Activated CD8-positive, alpha-beta memory T cell treated with anti-CD3 and anti-CD28 coated beads, Interleukin-2, amount 50 U/mL, for 48 hours (primary cell): ENCODE measurements at regions not wholly inside any gene's neighbourhood (a gene's known extent, or its start where the extent isn't known, plus 50 kb on each side); places are given as distances from the start of the nearest gene placed in this dataset.

Experiments
- DNase-seq: peaks from one replicate; pipeline ENCODE4 v3.0.0-alpha.2; 2020

DNA sequence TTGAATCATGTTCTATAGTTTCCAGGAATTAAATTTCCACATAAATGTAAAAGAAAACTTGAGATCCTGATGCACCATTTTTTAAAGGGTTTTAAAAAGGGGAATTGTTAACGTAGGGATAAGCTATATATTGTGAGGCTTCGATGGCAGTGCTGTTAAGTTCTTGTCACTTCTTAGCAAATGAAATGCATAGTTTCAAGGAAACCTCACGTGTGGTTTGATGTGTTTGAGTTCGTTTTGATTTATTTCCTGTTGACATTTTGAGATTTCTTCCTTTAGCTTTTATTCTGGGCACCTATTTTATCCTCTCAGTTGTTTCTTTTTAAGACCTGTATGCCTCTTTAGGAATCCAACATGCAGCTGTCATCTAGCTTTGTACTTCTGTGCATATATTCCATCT is 301.0 kb downstream of the DOCK8 start:
- DNase-seq: no peak

GRCh38 chr9:517993-518392 is 303.3 kb downstream of the DOCK8 start:
- no peak for DNase-seq

DNA sequence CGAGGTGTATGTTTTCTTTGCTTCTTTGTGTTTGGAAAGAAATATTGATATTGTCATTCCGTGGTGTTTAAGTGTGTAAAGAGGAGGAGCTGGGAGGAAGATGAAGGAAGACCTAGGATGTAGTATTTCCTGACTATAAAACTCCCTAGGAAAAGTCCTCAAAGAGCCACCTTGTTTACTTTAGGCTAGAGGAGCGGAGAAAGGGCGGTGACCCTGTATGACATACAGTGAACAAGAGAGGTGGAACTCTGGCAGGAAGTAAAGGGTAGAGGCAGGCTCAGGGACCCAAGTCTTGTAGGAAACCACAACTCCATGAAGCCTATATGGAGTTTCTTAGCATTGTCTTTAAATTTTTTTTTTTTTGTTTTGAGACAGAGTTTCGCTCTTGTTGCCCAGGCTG is 303.9 kb downstream of the DOCK8 start:
- no peak for DNase-seq

DNA sequence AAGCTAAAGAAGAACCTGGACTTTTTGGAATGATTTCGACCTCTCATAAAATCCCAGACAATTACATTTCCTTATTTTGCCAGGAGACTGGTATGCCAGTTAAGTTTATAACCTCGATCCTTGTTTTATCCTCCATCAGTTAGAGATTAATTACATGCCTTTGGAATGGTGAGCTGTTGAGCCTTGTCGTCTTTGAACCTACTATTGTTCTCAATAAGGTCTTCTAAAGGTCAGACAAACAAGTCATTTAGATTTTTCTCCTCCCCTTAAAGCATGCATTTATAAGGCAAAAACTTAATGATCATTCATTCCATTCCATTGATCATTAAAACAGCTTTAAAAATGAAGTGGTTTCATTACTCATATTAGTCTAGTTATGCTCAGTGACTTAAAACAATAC is 304.9 kb downstream of the DOCK8 start:
- DNase-seq: no peak

DNA sequence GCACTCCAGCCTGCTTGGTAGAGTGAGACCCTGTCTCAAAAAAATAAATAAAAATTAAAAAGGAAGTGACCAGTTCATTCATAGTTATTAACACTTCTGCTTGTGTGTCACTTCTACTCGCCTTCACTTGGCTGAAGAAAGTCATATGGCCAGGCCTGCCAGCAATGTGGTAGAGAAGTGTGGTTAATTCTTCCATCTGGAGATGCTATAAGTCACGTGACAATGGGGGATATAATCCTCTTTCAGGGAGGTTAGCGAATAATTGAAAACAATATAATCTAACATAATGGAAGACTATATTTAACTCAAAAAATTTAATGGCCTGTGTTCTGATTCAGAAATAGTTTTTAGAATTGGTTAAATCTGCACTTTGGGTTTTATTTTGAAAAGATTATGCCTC is 305.6 kb downstream of the DOCK8 start:
- DNase-seq: no peak

DNA sequence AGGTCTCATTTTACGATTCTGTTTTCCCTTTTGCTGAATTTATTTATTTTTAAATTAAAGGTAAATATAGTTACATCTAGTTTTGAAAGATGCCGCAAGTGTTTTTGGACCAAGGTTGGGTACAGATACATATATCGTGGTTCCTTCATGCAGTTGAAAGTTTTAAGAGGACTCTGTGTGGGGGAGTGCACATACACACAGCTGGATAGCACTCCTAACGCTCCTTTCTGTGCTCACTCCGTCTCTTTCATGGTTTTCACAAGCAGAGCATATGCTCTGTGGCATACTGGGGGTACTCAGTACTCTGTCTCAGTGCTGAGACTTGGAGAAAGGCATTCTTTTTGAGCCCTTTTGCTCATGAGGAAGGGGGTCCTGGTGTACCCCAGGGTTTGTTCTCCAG is 307.5 kb downstream of the DOCK8 start:
- no peak for DNase-seq

GRCh38 chr9:522658-523057 is 308.0 kb downstream of the DOCK8 start:
- no peak for DNase-seq

GRCh38 chr9:523444-523843 is 308.8 kb downstream of the DOCK8 start:
- DNase-seq: no peak

- no peak for DNase-seq
These were observed 309.3 kb downstream of the DOCK8 start for GRCh38 chr9:524008-524407.

- DNase-seq: no peak
These were observed 312.4 kb downstream of the DOCK8 start for GRCh38 chr9:526904-527591.

- DNase-seq: no peak
These were observed 311.8 kb upstream of the DMRT1 start for GRCh38 chr9:529731-530130.

GRCh38 chr9:530681-531080 is 310.8 kb upstream of the DMRT1 start:
- DNase-seq: no peak

GRCh38 chr9:532707-533106 is 308.8 kb upstream of the DMRT1 start:
- no peak for DNase-seq

GRCh38 chr9:534886-535285 is 306.6 kb upstream of the DMRT1 start:
- DNase-seq: no peak

DNA sequence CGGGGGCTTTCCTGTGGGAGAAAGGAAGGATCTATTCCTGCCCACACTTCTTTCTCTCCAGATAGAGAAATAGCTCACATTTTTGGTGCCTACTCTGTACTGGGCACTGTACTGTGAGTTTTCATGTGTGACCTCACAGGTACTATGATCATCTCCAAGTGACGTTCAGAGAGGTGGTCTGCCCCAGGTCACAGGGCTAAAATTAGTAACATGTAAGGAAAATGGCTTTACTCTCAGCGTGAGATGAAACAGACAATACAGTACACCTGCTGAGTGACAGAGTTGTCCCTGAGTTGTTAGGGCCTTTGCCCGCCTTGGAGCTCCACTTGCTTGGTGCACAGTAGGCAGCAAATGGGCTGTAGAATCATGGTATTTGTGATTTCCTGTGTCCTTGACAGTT is 306.1 kb upstream of the DMRT1 start:
- no peak for DNase-seq

- DNase-seq: no peak
These were observed 304.6 kb upstream of the DMRT1 start for GRCh38 chr9:536597-537511.

DNA sequence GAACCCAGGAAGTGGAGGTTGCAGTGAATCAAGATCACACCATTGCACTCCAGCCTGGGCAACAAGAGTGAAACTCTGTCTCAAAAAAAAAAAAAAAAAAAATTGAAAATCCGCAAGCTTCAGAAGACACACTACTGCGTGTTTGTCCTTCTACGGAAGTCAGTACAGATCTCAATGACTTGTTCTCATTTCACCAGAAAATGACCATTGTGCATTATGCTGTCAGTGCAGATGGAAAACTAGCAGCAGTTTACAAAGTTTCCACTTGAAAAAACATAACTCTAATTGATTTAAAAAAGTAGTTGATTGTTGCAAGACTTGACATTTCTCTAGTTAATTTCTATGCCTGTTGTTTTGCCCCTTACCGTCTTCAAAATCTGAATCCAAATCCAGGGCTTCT is 298.0 kb upstream of the DMRT1 start:
- no peak for DNase-seq

- DNase-seq: no peak
These were observed 296.0 kb upstream of the DMRT1 start for GRCh38 chr9:545480-545879.

DNA sequence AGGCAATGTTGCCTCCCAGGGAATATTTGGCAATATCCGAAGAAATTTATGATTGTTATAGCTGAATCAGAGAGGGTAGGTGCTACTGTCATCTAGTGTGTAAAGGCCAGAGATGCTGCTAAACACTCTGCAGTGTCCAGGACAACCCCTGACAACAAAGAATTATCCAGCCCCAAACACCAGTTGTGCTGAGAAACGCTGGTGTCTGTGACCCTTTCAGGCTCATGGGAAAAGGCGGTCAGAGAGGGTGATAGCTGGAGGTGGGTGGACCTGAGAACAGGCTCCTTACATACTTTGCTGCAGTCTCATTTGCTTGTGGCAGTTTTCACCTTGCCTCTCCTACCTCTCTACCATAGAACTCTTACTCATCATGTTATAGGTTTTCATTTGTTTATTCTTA is 295.3 kb upstream of the DMRT1 start:
- no peak for DNase-seq

DNA sequence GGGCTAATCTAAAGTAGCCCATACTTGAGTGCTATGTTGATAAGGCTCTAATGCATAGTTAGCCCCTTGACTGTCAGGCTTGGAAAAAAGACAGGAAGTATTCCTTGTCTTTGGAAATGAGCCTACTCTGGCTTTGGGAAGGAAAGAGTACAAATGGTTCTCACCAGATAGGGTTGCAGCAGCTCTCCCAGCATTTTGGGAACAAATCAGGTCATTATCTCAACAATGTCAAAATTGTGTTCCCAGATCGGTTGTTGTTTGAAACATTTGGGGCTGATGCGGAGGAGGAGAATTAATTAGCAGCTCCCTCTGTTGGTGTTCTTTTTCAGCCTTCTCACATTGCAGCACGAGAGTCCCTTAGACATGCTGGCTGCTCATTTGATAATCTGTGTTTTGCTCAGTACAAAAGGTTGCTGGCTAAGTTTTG is 294.7 kb upstream of the DMRT1 start:
- no peak for DNase-seq

DNA sequence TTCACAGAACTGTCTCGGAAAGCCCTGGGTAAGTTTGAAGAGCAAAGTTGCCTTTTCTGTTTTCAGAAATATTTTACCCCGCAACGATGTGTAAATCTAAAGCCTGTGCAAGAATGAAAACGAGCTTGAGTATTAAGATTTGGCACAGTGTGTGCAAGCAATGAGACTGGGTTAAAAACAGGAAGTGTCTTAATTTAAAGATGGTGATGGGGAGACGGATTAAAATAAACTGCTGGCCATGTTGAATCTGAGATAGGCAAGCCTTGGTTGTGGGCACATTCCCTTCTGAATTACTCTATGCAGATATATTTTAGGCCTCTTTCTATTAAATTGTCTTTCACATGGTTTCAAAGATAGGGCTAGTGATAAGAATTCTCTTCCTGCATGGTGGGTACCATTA is 294.2 kb upstream of the DMRT1 start:
- DNase-seq: no peak

GRCh38 chr9:549455-549997 is 292.0 kb upstream of the DMRT1 start:
- no peak for DNase-seq

DNA sequence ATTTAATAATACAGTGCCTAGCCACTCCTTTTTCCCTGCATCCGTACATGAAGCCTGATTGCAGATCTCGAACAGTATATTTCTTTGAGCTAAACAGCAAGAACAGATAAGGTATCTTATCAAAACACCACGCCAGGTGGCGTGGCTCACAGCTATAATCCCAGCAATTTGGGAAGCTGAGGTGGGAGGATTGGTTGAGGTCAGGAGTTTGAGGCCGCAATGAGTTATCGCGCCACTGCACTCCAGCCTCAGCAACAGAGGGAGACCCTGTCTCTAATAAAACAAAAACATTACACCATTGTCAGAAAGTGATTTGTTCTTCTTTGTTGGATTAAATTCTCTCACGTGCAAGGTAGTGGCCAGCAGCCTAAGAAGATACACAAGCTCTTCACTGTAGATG is 291.2 kb upstream of the DMRT1 start:
- DNase-seq: no peak
